HG02981 (cell line): ENCODE measurements at regions not wholly inside any gene's neighbourhood (a gene's known extent, or its start where the extent isn't known, plus 50 kb on each side); places are given as distances from the start of the nearest gene placed in this dataset.
"Not testable (repeated sequence)": the region's sequence is repeated elsewhere in the genome, so short reads cannot be mapped to it uniquely, and the experiment has no call there.

Source experiments
- ATAC-seq: cut with Tn5 transposase; IDR thresholded peaks from one replicate; pipeline ENCODE4 v1.9.1; 2021; ENCODE audit warnings: mild to moderate bottlenecking, moderate library complexity; ENCODE audit not compliant: unreplicated experiment

- ATAC-seq: no peak
Measured at GRCh38 chr13:47892374-47892773, 108.7 kb downstream of the SUCLA2 start.

GRCh38 chr13:47890146-47890814, 110.8 kb downstream of the SUCLA2 start:
- ATAC-seq: no peak

- no peak for ATAC-seq
Measured at GRCh38 chr13:47886314-47886713, 114.8 kb downstream of the SUCLA2 start.

GRCh38 chr13:47875201-47875600, 125.9 kb downstream of the SUCLA2 start:
- ATAC-seq: no peak

GRCh38 chr13:47873987-47874386, 127.1 kb downstream of the SUCLA2 start:
- not testable (repeated sequence) for ATAC-seq

GRCh38 chr13:47873319-47873718, 127.8 kb downstream of the SUCLA2 start:
- not testable (repeated sequence) for ATAC-seq

- ATAC-seq: no peak
Measured at GRCh38 chr13:47869776-47870175, 131.3 kb downstream of the SUCLA2 start.

GRCh38 chr13:47865883-47866282, 135.2 kb downstream of the SUCLA2 start:
- ATAC-seq: no peak

- ATAC-seq: no peak
Measured at GRCh38 chr13:47862841-47863240, 138.2 kb downstream of the SUCLA2 start.

- ATAC-seq: no peak
Measured at GRCh38 chr13:47859165-47859564, 141.9 kb downstream of the SUCLA2 start.

- no peak for ATAC-seq
Measured at GRCh38 chr13:47858042-47859025, 142.7 kb downstream of the SUCLA2 start.

- ATAC-seq: no peak
Measured at GRCh38 chr13:47853236-47853635, 147.8 kb downstream of the SUCLA2 start.

GRCh38 chr13:47846886-47847285, 154.2 kb downstream of the SUCLA2 start:
- ATAC-seq: no peak

GRCh38 chr13:47845981-47846380, 155.1 kb downstream of the SUCLA2 start:
- no peak for ATAC-seq

- peak; percentile 69 for ATAC-seq
Measured at GRCh38 chr13:47843005-47843404, 158.1 kb downstream of the SUCLA2 start.

- no peak for ATAC-seq
Measured at GRCh38 chr13:47841151-47841550, 159.9 kb downstream of the SUCLA2 start.

- ATAC-seq: no peak
Measured at GRCh38 chr13:47837906-47838305, 163.2 kb downstream of the SUCLA2 start.

- ATAC-seq: no peak
Measured at GRCh38 chr13:47837104-47837880, 163.8 kb downstream of the SUCLA2 start.

- no peak for ATAC-seq
Measured at GRCh38 chr13:47835470-47836228, 165.4 kb downstream of the SUCLA2 start.

- no peak for ATAC-seq
Measured at GRCh38 chr13:47832458-47832972, 168.6 kb downstream of the SUCLA2 start.
